Nephron progenitor cell (in vitro differentiated cells): ENCODE measurements at regions not wholly inside any gene's neighbourhood (a gene's known extent, or its start where the extent isn't known, plus 50 kb on each side); places are given as distances from the start of the nearest gene placed in this dataset.

Source experiments
- DNase-seq: peaks from one replicate; pipeline ENCODE4 v3.0.0; 2021
- H3K27ac Mint-ChIP-seq: 2 replicates; pipeline ENCODE4 v1.8.0; 2021; ENCODE audit warnings: mild to moderate bottlenecking, moderate library complexity, mixed read lengths
- H3K27me3 Mint-ChIP-seq: 2 replicates; pipeline ENCODE4 v1.8.0; 2021; ENCODE audit warnings: mild to moderate bottlenecking, low read depth, mixed read lengths; ENCODE audit not compliant: poor library complexity
- H3K36me3 Mint-ChIP-seq: 2 replicates; pipeline ENCODE4 v1.8.0; 2021; ENCODE audit warnings: low read depth, mixed read lengths
- H3K4me1 Mint-ChIP-seq: 2 replicates; pipeline ENCODE4 v1.8.0; 2021; ENCODE audit warnings: mixed read lengths
- H3K4me3 Mint-ChIP-seq: 2 replicates; pipeline ENCODE4 v1.8.0; 2021; ENCODE audit warnings: mild to moderate bottlenecking, moderate library complexity, mixed read lengths
- H3K9me3 Mint-ChIP-seq: 2 replicates; pipeline ENCODE4 v1.8.0; 2021; ENCODE audit warnings: mild to moderate bottlenecking, moderate library complexity, mixed read lengths
- TF ChIP-seq, protein P1 (sequence below): fragments of 200-600 bp; sonication (generic); IDR thresholded peaks from 2 replicates; pipeline ENCODE4 v1.5.0; 2021; ENCODE audit warnings: antibody characterized with exemption

DNA sequence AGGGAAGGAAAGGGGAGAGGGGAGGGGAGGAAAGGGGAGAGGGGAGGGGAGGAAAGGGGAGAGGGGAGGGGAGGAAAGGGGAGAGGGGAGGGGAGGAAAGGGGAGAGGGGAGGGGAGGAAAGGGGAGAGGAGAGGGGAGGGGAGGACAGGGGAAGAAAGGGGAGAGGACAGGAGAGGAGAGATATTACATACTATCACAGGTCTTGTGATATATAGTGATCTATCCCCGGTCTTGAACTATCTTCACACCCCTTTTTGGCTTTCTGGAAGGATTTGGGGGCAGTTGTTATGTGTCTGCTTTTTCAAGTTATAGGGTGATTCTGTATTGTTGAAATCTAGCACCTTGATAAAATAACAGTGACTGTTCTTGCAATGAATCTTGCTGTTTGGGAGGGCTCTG lies 92.1 kb upstream of the ID2 start:
- Mint-ChIP-seq H3K4me1 (peaks cover 77% of the 10 kb centered on the region), H3K27ac (no peak overlapping the region), H3K4me3 (no peak overlapping the region), H3K9me3 (peaks cover 6% of the 10 kb centered on the region), H3K36me3 (no peaks in the 10 kb centered on the region), H3K27me3 (peaks cover 8% of the 10 kb centered on the region)
- DNase-seq: no peak
- TF ChIP-seq, protein P1, sequence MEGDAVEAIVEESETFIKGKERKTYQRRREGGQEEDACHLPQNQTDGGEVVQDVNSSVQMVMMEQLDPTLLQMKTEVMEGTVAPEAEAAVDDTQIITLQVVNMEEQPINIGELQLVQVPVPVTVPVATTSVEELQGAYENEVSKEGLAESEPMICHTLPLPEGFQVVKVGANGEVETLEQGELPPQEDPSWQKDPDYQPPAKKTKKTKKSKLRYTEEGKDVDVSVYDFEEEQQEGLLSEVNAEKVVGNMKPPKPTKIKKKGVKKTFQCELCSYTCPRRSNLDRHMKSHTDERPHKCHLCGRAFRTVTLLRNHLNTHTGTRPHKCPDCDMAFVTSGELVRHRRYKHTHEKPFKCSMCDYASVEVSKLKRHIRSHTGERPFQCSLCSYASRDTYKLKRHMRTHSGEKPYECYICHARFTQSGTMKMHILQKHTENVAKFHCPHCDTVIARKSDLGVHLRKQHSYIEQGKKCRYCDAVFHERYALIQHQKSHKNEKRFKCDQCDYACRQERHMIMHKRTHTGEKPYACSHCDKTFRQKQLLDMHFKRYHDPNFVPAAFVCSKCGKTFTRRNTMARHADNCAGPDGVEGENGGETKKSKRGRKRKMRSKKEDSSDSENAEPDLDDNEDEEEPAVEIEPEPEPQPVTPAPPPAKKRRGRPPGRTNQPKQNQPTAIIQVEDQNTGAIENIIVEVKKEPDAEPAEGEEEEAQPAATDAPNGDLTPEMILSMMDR: no peak

GRCh38 chr2:8590938-8591337 lies 90.9 kb upstream of the ID2 start:
- Mint-ChIP-seq H3K4me3 (no peak overlapping the region), H3K36me3 (no peaks in the 10 kb centered on the region), H3K27ac (no peak overlapping the region), H3K27me3 (peaks cover 6% of the 10 kb centered on the region), H3K9me3 (peaks cover 6% of the 10 kb centered on the region), H3K4me1 (peaks cover 77% of the 10 kb centered on the region)
- TF ChIP-seq, protein P1: no peak
- DNase-seq: no peak

GRCh38 chr2:8592736-8593135 lies 89.1 kb upstream of the ID2 start:
- H3K4me1 Mint-ChIP-seq: peaks cover 72% of the 10 kb centered on the region
- H3K4me3 Mint-ChIP-seq: no peak overlapping the region
- no peak for DNase-seq
- no peaks in the 10 kb centered on the region for H3K36me3 Mint-ChIP-seq
- peaks cover 6% of the 10 kb centered on the region for H3K27me3 Mint-ChIP-seq
- peak overlapping the region; percentile 22 for H3K27ac Mint-ChIP-seq
- peaks cover 6% of the 10 kb centered on the region for H3K9me3 Mint-ChIP-seq
- TF ChIP-seq, protein P1: no peak

DNA sequence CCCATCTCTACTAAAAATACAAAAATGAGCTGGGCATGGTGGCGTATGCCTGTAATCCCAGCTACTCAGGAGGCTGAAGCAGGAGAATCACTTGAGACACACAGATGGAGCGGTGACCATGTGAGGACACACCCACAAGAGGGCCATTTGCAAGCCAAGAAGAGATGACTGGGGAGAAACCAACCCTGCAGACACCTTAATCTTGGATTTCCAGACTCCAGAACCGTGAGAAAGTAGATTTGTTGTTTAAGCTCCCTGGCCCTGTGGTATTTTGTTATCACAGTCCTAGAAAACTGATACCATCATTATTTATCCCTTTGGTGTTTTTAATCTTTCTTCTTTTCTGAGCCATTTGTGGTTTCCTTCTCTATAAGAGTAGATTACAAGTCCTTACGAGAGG lies 88.6 kb upstream of the ID2 start:
- Mint-ChIP-seq H3K27ac (peak overlapping the region; percentile 8), H3K9me3 (peaks cover 6% of the 10 kb centered on the region), H3K27me3 (peaks cover 6% of the 10 kb centered on the region), H3K4me1 (peaks cover 74% of the 10 kb centered on the region), H3K36me3 (no peaks in the 10 kb centered on the region), H3K4me3 (no peak overlapping the region)
- TF ChIP-seq, protein P1: no peak
- no peak for DNase-seq

DNA sequence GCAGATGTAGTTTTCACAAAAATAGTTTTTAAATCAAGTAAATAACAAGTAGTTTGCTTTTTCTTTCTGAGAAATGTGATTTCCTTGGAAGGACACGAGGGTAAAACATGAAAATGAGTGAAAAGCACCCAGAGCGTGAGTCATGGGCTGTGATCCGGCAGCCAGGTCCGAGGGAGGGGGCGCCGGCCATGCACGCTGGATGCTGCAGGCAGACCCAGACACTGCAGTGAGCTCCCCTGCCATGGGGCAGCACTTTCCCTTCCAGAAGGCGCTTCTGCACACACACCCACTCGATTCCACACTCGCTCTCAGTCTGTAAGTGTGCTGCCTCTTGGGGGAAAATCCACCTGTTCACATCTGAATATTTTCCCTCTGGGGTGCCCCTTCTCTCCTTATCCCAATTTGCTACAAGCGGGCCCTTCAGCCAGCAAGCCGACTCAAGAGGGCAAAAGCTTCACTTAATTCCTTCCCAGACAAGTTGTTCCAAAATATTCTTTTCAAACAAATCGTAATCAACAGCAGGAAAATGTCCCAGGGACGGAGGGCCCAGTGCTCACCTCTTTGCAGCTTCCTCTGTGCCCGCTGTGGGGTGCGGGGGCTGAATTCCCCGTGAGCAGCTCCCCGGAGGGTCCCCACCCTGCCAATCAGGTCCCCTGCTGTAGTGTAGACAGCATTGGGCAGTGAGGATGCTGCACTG lies 87.0 kb upstream of the ID2 start:
- H3K9me3 Mint-ChIP-seq: peaks cover 6% of the 10 kb centered on the region

More for the DNA sequence above, 87.0 kb upstream of the ID2 start:
- H3K27me3 Mint-ChIP-seq: peaks cover 6% of the 10 kb centered on the region
- TF ChIP-seq, protein P1: no peak
- H3K36me3 Mint-ChIP-seq: no peaks in the 10 kb centered on the region
- no peak for DNase-seq
- H3K27ac Mint-ChIP-seq: peak overlapping the region; percentile 37
- H3K4me1 Mint-ChIP-seq: peaks cover 76% of the 10 kb centered on the region
- H3K4me3 Mint-ChIP-seq: no peak overlapping the region
